ENCODE measurements at regions not wholly inside any gene's neighbourhood (a gene's known extent, or its start where the extent isn't known, plus 50 kb on each side); places are given as distances from the start of the nearest gene placed in this dataset.

DNA sequence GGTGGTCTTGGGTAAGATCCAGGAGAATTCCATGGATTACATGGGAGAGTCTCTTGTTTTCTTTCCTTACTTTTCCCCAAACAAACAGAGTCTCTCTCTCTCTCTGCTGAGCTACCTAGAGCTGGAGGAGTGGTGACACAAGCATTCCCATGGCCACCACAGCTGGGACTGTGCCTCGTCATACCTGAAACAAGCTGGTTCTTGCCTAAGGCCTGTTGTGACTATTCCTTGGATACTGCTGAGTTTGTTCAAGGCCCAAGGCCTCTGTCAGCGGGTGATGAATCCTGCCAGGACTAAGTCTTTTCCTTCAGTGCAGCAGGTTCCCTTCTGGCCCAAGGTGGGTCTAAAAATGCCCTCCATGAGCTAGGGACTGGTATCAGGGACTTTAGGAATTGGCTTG lies 378.1 kb upstream of the ZNF385D start:
- no peak for TF ChIP-seq POLR2A (IDR thresholded peaks at IDR 0.05; ENCODE audit: borderline replicate concordance, extremely low read depth, insufficient read depth, insufficient read length)
- TF ChIP-seq ZNF274 (IDR thresholded peaks at IDR 0.05; ENCODE audit: low read depth, low read length): no peak
- TF ChIP-seq EZH2 (IDR thresholded peaks at IDR 0.05): no peak
- TF ChIP-seq, protein P1, sequence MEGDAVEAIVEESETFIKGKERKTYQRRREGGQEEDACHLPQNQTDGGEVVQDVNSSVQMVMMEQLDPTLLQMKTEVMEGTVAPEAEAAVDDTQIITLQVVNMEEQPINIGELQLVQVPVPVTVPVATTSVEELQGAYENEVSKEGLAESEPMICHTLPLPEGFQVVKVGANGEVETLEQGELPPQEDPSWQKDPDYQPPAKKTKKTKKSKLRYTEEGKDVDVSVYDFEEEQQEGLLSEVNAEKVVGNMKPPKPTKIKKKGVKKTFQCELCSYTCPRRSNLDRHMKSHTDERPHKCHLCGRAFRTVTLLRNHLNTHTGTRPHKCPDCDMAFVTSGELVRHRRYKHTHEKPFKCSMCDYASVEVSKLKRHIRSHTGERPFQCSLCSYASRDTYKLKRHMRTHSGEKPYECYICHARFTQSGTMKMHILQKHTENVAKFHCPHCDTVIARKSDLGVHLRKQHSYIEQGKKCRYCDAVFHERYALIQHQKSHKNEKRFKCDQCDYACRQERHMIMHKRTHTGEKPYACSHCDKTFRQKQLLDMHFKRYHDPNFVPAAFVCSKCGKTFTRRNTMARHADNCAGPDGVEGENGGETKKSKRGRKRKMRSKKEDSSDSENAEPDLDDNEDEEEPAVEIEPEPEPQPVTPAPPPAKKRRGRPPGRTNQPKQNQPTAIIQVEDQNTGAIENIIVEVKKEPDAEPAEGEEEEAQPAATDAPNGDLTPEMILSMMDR (IDR thresholded peaks at IDR 0.05 in 2 of 3, conservative IDR thresholded peaks at IDR 0.05 in 1 of 3; ENCODE audit: borderline replicate concordance in 1 of 3, insufficient read depth in 1 of 3, low read depth in 2 of 3, low read length in 2 of 3): no peak
